ENCODE measurements at regions not wholly inside any gene's neighbourhood (a gene's known extent, or its start where the extent isn't known, plus 50 kb on each side); places are given as distances from the start of the nearest gene placed in this dataset.

GRCh38 chr16:5736209-5736930 lies 638.8 kb upstream of the EEF2KMT start:
- no peak overlapping the region for H3K27ac ChIP-seq
- H3K36me3 ChIP-seq: no peaks in the 10 kb centered on the region
- H3K27me3 ChIP-seq: no peaks in the 10 kb centered on the region
- no peaks in the 10 kb centered on the region for H3K9me3 ChIP-seq
- H3K4me3 ChIP-seq: no peak overlapping the region
- WGBS, 2 donors: 41 to 50% methylated on average over 13 of the region's 13 CpGs
- ATAC-seq (ENCODE audit: low FRiP score in 2 of 2) (no peak), DNase-seq (peak in 1 of 2 donors; percentile 27)
- TF ChIP-seq EP300 (IDR thresholded peaks at IDR 0.05) (no peak), CTCF (IDR thresholded peaks at IDR 0.05) (no peak), POLR2A (IDR thresholded peaks at IDR 0.05) (no peak), POLR2AphosphoS5 (IDR thresholded peaks at IDR 0.05) (no peak)
- no peaks in the 10 kb centered on the region for H3K4me1 ChIP-seq

- 94 to 95% methylated on average over 12 of the region's 12 CpGs for WGBS, 2 donors
- Histone ChIP-seq H3K9me3 (no peaks in the 10 kb centered on the region), H3K4me3 (no peak overlapping the region), H3K4me1 (no peaks in the 10 kb centered on the region), H3K36me3 (no peaks in the 10 kb centered on the region), H3K27me3 (no peaks in the 10 kb centered on the region), H3K27ac (no peak overlapping the region)
- DNase-seq: no peak
- no peak for ATAC-seq (ENCODE audit: low FRiP score in 2 of 2)
- TF ChIP-seq POLR2A (IDR thresholded peaks at IDR 0.05): no peak
- no peak for TF ChIP-seq EP300 (IDR thresholded peaks at IDR 0.05)
- no peak for TF ChIP-seq CTCF (IDR thresholded peaks at IDR 0.05)
Observed at GRCh38 chr16:5735444-5735843, 637.8 kb upstream of the EEF2KMT start.

- Histone ChIP-seq H3K27me3 (no peaks in the 10 kb centered on the region), H3K36me3 (no peaks in the 10 kb centered on the region), H3K4me1 (no peaks in the 10 kb centered on the region), H3K4me3 (no peak overlapping the region), H3K27ac (no peak overlapping the region), H3K9me3 (no peaks in the 10 kb centered on the region)
- TF ChIP-seq CTCF (IDR thresholded peaks at IDR 0.05): no peak
- TF ChIP-seq POLR2AphosphoS5 (IDR thresholded peaks at IDR 0.05): no peak
- no peak for TF ChIP-seq EP300 (IDR thresholded peaks at IDR 0.05)
- TF ChIP-seq POLR2A (IDR thresholded peaks at IDR 0.05): no peak
- no peak for ATAC-seq (ENCODE audit: low FRiP score in 2 of 2)
- WGBS, 2 donors: 97 to 98% methylated on average over 4 of the region's 4 CpGs
- no peak for DNase-seq
Observed at GRCh38 chr16:5730783-5731182, 633.2 kb upstream of the EEF2KMT start.

- Histone ChIP-seq H3K4me1 (no peaks in the 10 kb centered on the region), H3K27me3 (no peaks in the 10 kb centered on the region), H3K36me3 (no peaks in the 10 kb centered on the region), H3K9me3 (no peaks in the 10 kb centered on the region), H3K4me3 (no peak overlapping the region), H3K27ac (no peak overlapping the region)
- DNase-seq (no peak), ATAC-seq (ENCODE audit: low FRiP score in 2 of 2) (no peak)
- TF ChIP-seq POLR2AphosphoS5 (IDR thresholded peaks at IDR 0.05): no peak
- no peak for TF ChIP-seq EP300 (IDR thresholded peaks at IDR 0.05)
- TF ChIP-seq CTCF (IDR thresholded peaks at IDR 0.05): no peak
- no peak for TF ChIP-seq POLR2A (IDR thresholded peaks at IDR 0.05)
- WGBS, 2 donors: 78 to 80% methylated on average over 5 of the region's 5 CpGs
Observed at GRCh38 chr16:5722116-5722619, 624.6 kb upstream of the EEF2KMT start.

GRCh38 chr16:5715155-5715554 lies 617.6 kb upstream of the EEF2KMT start:
- Histone ChIP-seq H3K36me3 (no peaks in the 10 kb centered on the region), H3K27me3 (no peaks in the 10 kb centered on the region), H3K27ac (no peak overlapping the region), H3K4me3 (no peak overlapping the region), H3K9me3 (peaks cover 0 to 5% (median 0%) of the 10 kb centered on the region in 4 donors), H3K4me1 (no peaks in the 10 kb centered on the region)
- 69 to 75% methylated on average over 2 of the region's 2 CpGs for WGBS, 2 donors
- TF ChIP-seq CTCF (IDR thresholded peaks at IDR 0.05) (no peak), POLR2AphosphoS5 (IDR thresholded peaks at IDR 0.05) (no peak), EP300 (IDR thresholded peaks at IDR 0.05) (no peak), POLR2A (IDR thresholded peaks at IDR 0.05) (no peak)
- DNase-seq (no peak), ATAC-seq (ENCODE audit: low FRiP score in 2 of 2) (no peak)
